Common myeloid progenitor, CD34-positive (primary cell): ENCODE measurements at regions not wholly inside any gene's neighbourhood (a gene's known extent, or its start where the extent isn't known, plus 50 kb on each side); places are given as distances from the start of the nearest gene placed in this dataset.

Source experiments
- CTCF ChIA-PET: fragments of 350-600 bp; sonication (Branson Sonifier 250); formaldehyde crosslinking; loops from one replicate; lab custom pipeline; 2021; ENCODE audit warnings: antibody characterized with exemption; lab: Charles Lee
- POLR2A ChIA-PET: fragments of 350-600 bp; sonication (Branson Sonifier 250); formaldehyde crosslinking; loops from one replicate; lab custom pipeline; 2021; ENCODE audit warnings: antibody characterized with exemption; lab: Charles Lee
- DNase-seq, 3 donors: peaks; one replicate each; pipeline versions ENCODE4 v3.0.0 to v3.0.0-alpha.2; 2013
- H3K27ac ChIP-seq, 2 experiments: 1 replicate in 1 of 2; 2 replicates in 1 of 2; pipeline ENCODE4 v1.7.0; 2013; ENCODE audit warnings: inconsistent platforms in 2 of 2, low read length in 2 of 2, mild to moderate bottlenecking in 2 of 2, low read depth in 1 of 2, moderate library complexity in 1 of 2; ENCODE audit not compliant: severe bottlenecking in 2 of 2, insufficient read depth in 1 of 2, poor library complexity in 1 of 2
- H3K27me3 ChIP-seq, 5 experiments: replicated peaks in 2 of 5; 1 replicate in 3 of 5; 2 replicates in 2 of 5; pipeline versions ENCODE4 v1.6.1 to v1.7.0; 2013; ENCODE audit warnings: low read length in 4 of 5, mild to moderate bottlenecking in 2 of 5, moderate library complexity in 2 of 5, inconsistent platforms in 1 of 5; ENCODE audit not compliant: insufficient read depth in 5 of 5, control insufficient read depth in 4 of 5
- H3K36me3 ChIP-seq, 4 experiments: 1 replicate in 2 of 4; 2 replicates in 2 of 4; pipeline versions ENCODE4 v1.6.1 to v1.7.0; 2013; ENCODE audit warnings: low read length in 3 of 4, control low read depth in 1 of 4, mild to moderate bottlenecking in 1 of 4; ENCODE audit not compliant: control insufficient read depth in 4 of 4, insufficient read depth in 4 of 4
- H3K4me1 ChIP-seq, 4 experiments: 1 replicate in 3 of 4; 2 replicates in 1 of 4; pipeline versions ENCODE4 v1.6.1 to v1.7.1; 2013; ENCODE audit warnings: low read length in 3 of 4, mild to moderate bottlenecking in 3 of 4, control low read depth in 1 of 4, inconsistent platforms in 1 of 4, moderate library complexity in 1 of 4; ENCODE audit not compliant: control insufficient read depth in 4 of 4, insufficient read depth in 4 of 4; ENCODE audit errors: control extremely low read depth in 1 of 4
- H3K4me3 ChIP-seq, 7 experiments: 1 replicate in 4 of 7; 2 replicates in 3 of 7; pipeline versions ENCODE4 v1.5.1 to v1.7.0; 2013; ENCODE audit warnings: mild to moderate bottlenecking in 7 of 7, low read length in 6 of 7, moderate library complexity in 6 of 7, inconsistent platforms in 2 of 7, low read depth in 2 of 7, control low read depth in 1 of 7; ENCODE audit not compliant: insufficient read depth in 4 of 7, control insufficient read depth in 1 of 7; ENCODE audit errors: extremely low read depth in 1 of 7
- H3K9me3 ChIP-seq, 5 experiments: 1 replicate in 4 of 5; 2 replicates in 1 of 5; pipeline versions ENCODE4 v1.6.1 to v1.7.1; 2013; ENCODE audit warnings: low read length in 4 of 5, mild to moderate bottlenecking in 2 of 5, inconsistent platforms in 1 of 5, low read depth in 1 of 5, moderate library complexity in 1 of 5; ENCODE audit not compliant: control insufficient read depth in 4 of 5, insufficient read depth in 2 of 5; ENCODE audit errors: control extremely low read depth in 1 of 5
- WGBS: methylation state at CpG from one replicate; pipeline ENCODE4 v1.1.5; 2013; ENCODE audit not compliant: insufficient coverage; 5-methylcytosine and 5-hydroxymethylcytosine counted together

DNA sequence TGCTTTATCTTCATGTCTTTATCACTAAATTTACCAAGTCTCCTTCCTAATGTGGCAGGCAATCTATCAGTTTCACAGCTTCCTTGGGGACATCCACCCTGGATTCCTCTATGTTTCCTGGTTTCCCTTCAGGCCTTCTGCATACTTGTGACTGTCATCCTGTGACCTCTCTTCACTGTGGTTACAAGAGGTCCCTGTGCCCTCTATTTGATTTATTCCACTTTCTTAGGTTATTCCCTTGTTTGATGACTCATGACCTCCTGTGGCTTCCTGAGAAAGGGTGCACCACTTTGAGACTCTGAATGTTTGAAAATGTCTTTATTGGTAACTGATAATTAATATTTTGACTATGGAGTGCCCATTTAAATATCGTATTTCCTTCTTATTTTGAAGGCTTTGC lies 60.5 kb upstream of the KY start:
- H3K9me3 ChIP-seq, result no peaks in the 10 kb centered on the region
- H3K27ac ChIP-seq, result no peak overlapping the region
- WGBS, result no CpG with 5 or more reads among the region's 1 CpG
- H3K36me3 ChIP-seq, result no peaks in the 10 kb centered on the region
- no peak overlapping the region for H3K4me3 ChIP-seq
- POLR2A ChIA-PET, result no interaction called here
- no peaks in the 10 kb centered on the region for H3K27me3 ChIP-seq
- CTCF ChIA-PET, result no interaction called here
- peaks cover 0 to 8% (median under 1%) of the 10 kb centered on the region in 4 experiments for H3K4me1 ChIP-seq
- peak; percentile 22 to 71 (median 61) for DNase-seq

DNA sequence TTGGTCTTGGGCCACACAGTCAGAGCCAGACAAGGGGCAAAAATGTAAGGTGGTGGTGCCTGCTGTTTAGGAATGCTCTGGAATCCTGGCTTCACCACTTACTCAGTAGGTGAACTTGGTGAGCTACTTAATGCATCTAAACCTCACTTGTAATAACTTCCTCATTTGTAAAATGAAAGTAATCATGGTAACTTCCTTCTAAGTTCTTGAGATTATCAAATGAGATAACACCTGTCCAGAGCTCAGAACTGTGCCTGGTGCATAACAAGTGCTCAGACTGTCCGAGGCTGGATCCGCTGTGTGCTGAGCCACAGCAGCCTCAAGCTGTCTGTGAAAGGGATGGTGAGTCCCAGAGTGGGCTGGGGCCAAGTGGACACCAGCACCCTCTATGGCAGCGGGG lies 62.8 kb upstream of the KY start:
- ChIA-PET CTCF (no interaction called here), POLR2A (interaction anchor here (0.6 to 1.6 kb wide), 2 partner anchors 11 to 101 kb away, joined by 3 read pairs; no protein-coding TSS in a partner anchor)
- Histone ChIP-seq H3K27ac (no peak overlapping the region), H3K4me3 (no peak overlapping the region), H3K36me3 (no peaks in the 10 kb centered on the region), H3K9me3 (no peaks in the 10 kb centered on the region), H3K27me3 (no peaks in the 10 kb centered on the region), H3K4me1 (peaks cover 0 to 8% (median under 1%) of the 10 kb centered on the region in 4 experiments)
- DNase-seq, result peak; percentile 11 to 71 (median 59)
- 38% methylated on average over 3 of the region's 3 CpGs for WGBS

DNA sequence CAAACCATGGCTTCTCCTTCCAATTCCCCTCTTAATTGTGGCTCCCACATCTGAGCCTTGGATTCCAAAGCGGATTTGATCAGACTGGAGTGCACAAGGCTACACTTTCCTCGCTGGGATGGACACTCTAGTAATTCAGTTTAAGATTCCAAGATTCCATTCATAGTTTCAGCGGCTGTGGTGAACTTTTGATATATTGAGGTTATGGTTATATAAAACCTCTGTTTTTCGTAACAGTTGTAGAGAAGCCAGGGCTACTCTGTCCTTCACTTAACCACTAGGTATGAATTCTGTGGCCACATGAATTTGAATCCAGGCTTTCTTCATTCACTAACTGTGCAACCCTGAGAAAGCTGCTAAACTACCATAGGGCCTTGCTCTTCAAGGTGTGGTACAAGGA lies 67.9 kb upstream of the KY start:
- no peak overlapping the region for H3K4me3 ChIP-seq
- DNase-seq, result no peak
- CTCF ChIA-PET, result interaction anchor here (1.2 kb wide), 1 partner anchor 11 kb away, joined by 4 read pairs; no protein-coding TSS in a partner anchor

GRCh38 chr3:134721214-134721613 lies 70.4 kb upstream of the KY start:
- H3K9me3 ChIP-seq, result no peaks in the 10 kb centered on the region
- no peaks in the 10 kb centered on the region for H3K27me3 ChIP-seq
- H3K27ac ChIP-seq, result no peak overlapping the region
- no peaks in the 10 kb centered on the region for H3K4me1 ChIP-seq
- WGBS, result no CpG with 5 or more reads among the region's 1 CpG
- POLR2A ChIA-PET, result no interaction called here
- no peak overlapping the region for H3K4me3 ChIP-seq
- H3K36me3 ChIP-seq, result no peaks in the 10 kb centered on the region
- DNase-seq, result peak in 2 of 3 donors; percentile 33 to 35
- CTCF ChIA-PET, result no interaction called here

More for the DNA sequence above, 67.9 kb upstream of the KY start:
- Histone ChIP-seq H3K9me3 (no peaks in the 10 kb centered on the region), H3K36me3 (no peaks in the 10 kb centered on the region), H3K27ac (no peak overlapping the region), H3K4me1 (peaks cover 0 to 1% (median 0%) of the 10 kb centered on the region in 4 experiments), H3K27me3 (no peaks in the 10 kb centered on the region)
- POLR2A ChIA-PET, result no interaction called here
- no CpG with 5 or more reads among the region's 4 CpGs for WGBS

- Histone ChIP-seq H3K4me1 (no peaks in the 10 kb centered on the region), H3K27ac (no peak overlapping the region), H3K9me3 (no peaks in the 10 kb centered on the region), H3K27me3 (no peaks in the 10 kb centered on the region), H3K36me3 (no peaks in the 10 kb centered on the region), H3K4me3 (no peak overlapping the region)
- 100% methylated on average over 2 of the region's 2 CpGs for WGBS
- POLR2A ChIA-PET, result no interaction called here
- CTCF ChIA-PET, result interaction anchor here (1.1 kb wide), 1 partner anchor 33 kb away, joined by 3 read pairs; no protein-coding TSS in a partner anchor
- no peak for DNase-seq
These were observed 72.1 kb upstream of the EPHB1 start for GRCh38 chr3:134722969-134723368.

GRCh38 chr3:134729649-134730048 lies 65.4 kb upstream of the EPHB1 start:
- Histone ChIP-seq H3K4me3 (no peak overlapping the region), H3K9me3 (peaks cover 0 to 1% (median 0%) of the 10 kb centered on the region in 5 experiments), H3K27me3 (peaks cover 0 to 5% (median 0%) of the 10 kb centered on the region in 5 experiments), H3K27ac (no peak overlapping the region), H3K4me1 (no peaks in the 10 kb centered on the region), H3K36me3 (no peaks in the 10 kb centered on the region)
- no peak for DNase-seq
- ChIA-PET CTCF (interaction anchor here (1.4 kb wide), 1 partner anchor 11 kb away, joined by 4 read pairs; no protein-coding TSS in a partner anchor), POLR2A (no interaction called here)
- WGBS, result 100% methylated on average over 1 of the region's 3 CpGs

DNA sequence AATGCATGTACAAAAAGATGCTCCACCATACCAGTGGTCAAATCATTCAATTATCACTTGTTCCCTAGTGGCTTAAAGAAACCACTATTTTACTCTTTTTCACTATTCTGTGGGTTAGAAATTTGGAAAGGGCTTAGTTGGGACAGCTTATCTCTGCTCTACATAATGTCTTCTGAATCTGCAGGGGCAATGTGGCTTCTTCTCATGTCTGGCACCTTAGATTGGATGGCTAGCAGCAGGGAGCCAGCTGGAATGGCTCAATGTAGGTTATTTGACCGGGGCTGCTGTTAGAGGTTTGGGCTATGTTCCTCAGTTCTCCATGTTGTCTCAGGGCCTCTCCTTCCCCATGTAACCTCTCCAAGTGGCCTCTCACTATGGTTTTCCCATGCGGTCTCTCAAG lies 57.5 kb upstream of the EPHB1 start:
- Histone ChIP-seq H3K9me3 (no peaks in the 10 kb centered on the region), H3K27me3 (peaks cover 0 to 2% (median 0%) of the 10 kb centered on the region in 5 experiments), H3K36me3 (no peaks in the 10 kb centered on the region), H3K4me1 (no peaks in the 10 kb centered on the region), H3K27ac (no peak overlapping the region), H3K4me3 (no peak overlapping the region)
- POLR2A ChIA-PET, result no interaction called here
- CTCF ChIA-PET, result no interaction called here
- peak in 2 of 3 donors; percentile 10 to 29 for DNase-seq
- WGBS, result 80% methylated on average over 2 of the region's 2 CpGs
